ENCODE measurements at regions not wholly inside any gene's neighbourhood (a gene's known extent, or its start where the extent isn't known, plus 50 kb on each side); places are given as distances from the start of the nearest gene placed in this dataset.

DNA sequence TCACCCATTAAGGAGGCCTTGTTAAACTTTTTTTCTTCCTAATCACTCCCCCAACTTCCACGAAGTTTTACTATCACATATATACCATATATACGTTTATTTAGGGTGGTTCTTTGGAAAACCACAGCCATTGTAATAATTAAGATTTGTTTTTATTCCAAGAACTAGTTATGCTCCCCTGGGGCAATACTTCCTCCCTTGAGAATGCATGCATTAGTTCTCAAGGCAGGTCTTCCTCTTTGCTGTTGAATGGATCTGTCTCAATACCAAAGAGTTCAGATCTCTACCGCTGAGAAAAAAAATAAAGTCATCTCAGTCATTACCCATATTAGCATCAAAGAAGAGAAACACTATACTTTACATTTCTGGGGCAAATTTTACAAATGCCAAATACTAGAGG is 567.7 kb upstream of the RGS18 start:
- DNase-seq, result no peak

GRCh38 chr1:191592039-191592438 is 566.2 kb upstream of the RGS18 start:
- DNase-seq, result no peak

DNA sequence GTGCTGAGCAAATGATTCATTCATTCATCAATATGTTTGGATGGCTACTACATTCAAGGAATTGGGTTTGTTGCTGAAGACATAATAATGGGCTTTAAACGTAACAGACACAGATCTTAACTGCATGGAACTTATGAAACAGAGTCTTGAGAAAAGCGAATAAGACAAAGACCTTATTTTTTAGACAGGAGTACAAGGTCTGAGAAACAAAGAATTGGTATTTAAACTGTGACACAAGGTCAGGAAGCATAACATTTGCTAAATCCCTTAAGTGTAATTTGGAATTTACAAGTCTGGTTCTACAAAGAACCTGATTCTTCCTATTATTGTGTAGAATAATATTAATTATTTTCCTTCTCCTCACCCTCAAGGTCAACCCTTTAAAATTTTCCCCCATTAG is 565.4 kb upstream of the RGS18 start:
- no peak for DNase-seq

DNA sequence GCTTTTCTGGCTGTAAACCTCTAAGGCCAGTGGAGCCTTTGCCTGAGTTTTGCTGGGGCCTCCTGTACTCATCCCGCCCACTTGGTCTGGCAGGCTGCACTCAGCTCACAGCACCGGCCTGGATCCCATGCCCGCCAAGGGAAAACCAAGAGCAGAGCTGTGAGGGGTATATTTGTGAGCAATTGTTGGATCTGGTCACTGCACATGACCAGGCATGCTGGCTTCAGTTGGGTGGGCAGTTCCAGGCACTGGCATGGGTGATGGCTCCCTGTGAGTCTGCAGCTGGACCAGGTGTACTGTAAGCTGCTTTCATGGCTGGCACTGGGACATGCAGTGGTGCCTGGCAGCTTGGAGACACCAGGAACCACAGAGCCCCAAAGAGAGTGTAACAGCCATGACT is 563.1 kb upstream of the RGS18 start:
- DNase-seq, result no peak

DNA sequence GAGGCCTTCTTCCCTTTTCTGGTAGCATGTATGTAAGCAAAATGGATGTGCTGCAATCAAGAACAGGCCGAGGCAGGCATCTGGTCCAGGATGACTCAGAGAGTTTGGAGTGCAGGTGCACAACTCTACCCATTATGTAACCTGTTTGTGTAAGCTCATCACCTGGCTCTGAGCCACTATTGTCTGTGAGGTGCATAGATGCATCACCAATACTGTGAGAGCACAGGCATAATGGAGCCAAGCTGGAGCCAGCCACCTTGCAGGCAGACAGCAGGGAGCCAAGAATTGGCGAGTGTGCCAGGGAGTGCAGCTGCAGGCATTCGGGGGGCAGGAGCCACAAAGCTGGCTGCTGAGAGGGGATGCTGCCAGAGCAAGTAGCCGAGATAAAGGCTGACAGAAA is 549.9 kb upstream of the RGS18 start:
- DNase-seq, result peak; percentile 16

- DNase-seq, result no peak
Measured at GRCh38 chr1:191609305-191609704, 549.0 kb upstream of the RGS18 start.

GRCh38 chr1:191615101-191615821 is 543.0 kb upstream of the RGS18 start:
- no peak for DNase-seq

DNA sequence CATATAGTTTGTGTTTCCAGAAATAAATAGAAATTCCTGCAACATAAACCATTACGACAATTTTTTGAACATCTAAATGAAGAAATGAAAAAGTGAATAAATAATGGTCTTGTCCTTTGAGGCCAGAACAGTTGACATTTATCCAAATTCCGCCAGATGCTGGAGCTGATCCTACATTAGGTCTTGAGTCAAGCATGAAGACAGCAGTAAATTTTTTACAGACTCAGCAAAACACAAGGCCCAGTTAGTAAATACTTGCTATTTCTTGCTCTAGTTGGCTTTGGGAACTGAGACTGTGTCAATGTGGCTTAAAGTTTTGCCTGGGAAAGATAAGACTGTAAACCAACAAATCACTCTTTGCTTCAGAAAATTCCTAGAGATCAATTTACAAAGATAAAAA is 540.1 kb upstream of the RGS18 start:
- peak; percentile 15 for DNase-seq

DNA sequence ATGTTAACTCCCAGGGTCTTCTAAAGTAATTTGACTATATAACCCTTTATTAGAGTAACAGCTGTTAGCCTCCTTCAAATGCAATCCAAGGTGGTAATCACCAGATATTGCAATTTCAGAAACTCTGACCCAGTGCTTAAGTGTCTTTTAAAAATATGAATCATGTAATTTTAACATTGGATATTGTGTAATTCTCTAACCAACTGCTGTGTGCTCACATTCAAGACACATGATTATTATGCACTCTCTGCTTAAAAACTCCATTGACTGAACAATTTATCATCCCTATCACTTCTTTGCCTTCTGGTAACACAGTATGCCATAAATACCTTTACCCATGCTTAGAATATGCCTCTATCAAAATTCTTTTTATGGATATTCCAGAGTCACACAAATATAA is 537.4 kb upstream of the RGS18 start:
- DNase-seq, result no peak

DNA sequence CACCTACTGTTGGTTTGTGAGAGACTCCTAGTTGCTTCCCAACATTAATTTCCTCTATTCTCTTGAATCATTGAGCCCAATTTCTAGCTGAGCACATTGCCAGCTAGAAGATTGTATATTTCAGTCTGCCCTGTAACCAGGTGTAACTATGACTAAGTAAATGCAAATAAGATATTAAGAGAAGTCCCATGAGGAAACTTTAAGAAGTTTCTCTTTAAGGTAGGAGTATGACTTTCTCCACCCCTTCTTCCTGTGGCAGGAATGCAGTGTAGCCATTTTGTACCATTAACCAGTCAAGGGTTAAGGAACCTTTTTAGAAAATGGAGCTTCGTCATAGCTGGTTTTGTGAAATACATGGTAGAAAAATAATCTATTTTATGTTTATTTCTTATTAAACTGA is 534.2 kb upstream of the RGS18 start:
- DNase-seq, result no peak

DNA sequence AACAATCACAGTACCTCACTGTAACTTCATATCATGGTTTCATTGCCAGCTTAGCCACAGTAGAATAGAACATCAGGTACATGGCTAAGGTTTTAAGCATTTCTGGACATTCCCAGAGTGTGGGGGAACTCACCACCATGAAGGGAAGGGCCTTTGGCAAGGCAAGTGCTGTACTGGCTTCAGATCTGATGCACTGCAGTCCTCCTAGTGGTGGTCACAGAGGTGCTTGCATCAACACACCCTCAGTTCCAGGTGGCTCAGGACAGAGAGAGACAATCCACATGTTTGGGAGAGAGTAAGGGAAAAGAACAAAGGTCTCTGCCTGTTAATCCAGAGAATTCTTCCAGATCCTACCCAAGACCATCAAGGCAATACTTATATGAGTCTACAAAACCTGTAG is 528.4 kb upstream of the RGS18 start:
- no peak for DNase-seq

DNA sequence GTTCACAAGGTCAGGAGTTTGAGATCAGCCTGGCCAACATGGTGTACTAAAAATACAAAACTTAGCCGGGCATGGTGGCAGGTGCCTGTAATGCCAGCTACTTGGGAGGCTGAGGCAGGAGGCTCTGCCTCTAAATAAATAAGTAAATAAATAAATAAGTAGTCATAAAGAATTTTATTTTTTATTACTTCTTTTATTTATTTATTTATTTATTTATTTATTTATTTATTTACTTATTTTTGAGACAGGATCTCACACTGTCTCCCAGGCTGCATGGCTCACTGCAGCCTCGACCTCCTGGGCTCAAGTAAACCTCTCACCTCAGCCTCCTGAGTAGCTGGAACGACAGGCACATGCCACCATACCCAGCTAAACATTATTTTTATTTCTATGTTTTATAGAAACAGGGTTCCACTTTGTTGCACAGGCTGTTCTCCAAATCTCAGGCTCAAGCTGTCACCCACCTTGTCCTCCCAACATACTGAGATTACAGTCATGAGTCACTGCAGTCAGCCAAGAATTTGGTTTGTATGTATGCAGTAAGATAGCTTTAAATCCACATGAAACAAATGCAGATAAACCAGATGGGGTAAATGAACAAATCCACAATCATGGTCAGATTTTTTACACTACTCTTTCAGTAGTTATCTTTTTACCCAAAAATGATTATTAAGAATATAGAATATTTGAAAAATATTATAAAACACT is 523.3 kb upstream of the RGS18 start:
- DNase-seq, result no peak

GRCh38 chr1:191636345-191636744 is 521.9 kb upstream of the RGS18 start:
- DNase-seq, result no peak

DNA sequence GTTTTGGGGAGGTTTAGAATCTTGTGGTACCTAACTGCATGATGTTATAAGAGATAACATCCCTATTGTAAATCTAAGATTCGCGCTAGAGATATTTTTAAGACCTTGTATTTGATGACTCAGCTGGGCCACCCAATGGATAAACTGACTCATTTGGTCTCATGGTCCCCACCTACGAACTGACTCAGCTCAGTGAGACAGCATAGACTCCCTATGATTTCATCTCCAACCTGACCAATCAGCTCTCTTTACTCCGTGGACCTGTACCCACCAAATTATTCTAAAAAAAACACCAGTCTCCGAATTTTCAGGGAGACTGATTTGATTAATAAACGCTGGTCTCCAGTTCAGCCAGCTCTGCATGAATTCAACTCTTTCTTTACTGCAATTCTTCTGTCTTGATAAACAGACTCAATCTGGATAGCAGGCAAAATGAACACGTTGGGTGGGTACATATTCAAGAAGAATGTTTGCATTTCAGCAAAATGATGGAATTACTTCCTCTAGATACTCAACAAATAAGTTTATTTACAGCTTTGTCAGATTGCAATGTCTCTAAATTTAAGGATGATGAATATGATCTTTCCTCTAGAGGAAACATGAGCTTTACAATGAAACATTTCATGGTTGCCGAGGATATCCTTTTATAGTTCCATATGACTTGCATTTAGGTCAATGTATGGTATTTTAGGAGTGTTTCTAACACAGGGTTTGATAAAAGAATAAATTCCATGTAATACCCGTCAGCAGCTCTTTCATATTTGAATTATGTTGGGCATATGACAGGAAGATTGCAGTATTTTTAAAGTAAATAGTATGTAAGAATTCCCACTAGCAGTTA is 516.6 kb upstream of the RGS18 start:
- DNase-seq, result no peak

- DNase-seq, result no peak
Measured at GRCh38 chr1:191643060-191643459, 515.2 kb upstream of the RGS18 start.

DNA sequence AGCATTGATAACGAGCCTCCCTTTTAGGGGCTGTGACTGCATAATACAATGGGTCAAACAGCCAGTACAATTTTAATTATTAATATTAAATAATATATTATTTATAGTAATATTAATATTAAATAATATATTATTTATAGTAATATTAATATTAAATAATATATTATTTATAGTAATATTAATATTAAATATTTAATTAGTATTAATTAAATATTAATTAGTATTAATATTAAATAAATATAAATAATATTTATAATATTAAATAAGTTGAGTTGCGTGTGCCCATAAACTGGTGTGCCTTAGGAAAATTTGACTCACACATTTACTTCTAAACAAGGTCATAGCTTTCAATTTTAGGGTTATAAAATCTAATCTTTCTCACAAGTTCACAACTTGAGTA is 509.3 kb upstream of the RGS18 start:
- no peak for DNase-seq

DNA sequence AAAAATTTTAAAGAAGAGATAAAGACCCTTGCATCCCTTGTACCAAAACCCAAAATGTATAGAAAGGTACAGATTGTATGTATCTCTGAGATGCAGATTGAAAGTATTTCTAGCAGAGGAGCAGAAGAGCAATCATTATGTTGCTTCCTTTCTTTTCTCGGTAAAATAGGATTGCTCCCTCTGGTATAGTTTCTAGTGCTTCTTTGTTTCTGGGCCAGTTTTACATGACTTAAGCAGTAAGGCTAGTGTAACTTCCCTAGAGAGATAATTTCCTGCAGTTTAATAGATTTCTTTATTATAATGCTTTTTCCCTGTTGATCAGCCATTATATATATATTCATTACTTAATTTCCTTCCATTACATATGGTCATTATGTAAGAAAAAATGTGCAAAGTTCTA is 496.2 kb upstream of the RGS18 start:
- no peak for DNase-seq

- DNase-seq, result no peak
Measured at GRCh38 chr1:191662746-191663145, 495.5 kb upstream of the RGS18 start.

GRCh38 chr1:191668525-191668924 is 489.7 kb upstream of the RGS18 start:
- no peak for DNase-seq

GRCh38 chr1:191669629-191670028 is 488.6 kb upstream of the RGS18 start:
- no peak for DNase-seq

DNA sequence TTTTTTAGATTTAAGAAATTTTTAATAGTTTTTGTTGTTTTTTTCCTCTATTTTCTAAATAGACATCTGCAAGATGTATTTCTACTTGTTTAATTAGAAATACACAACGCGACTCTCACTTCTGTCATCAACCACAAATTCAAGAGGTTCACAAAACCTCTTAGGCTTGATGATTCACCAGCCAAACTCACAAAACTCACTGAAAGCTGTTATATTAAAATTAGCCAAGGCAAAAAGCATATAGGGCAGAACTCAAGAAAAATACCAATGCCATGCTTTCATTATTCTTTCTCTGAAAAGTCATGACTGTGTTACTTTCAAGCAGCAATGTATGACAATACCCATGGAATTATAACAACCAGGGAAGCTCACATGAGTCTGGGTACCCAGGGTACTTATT is 487.0 kb upstream of the RGS18 start:
- no peak for DNase-seq

DNA sequence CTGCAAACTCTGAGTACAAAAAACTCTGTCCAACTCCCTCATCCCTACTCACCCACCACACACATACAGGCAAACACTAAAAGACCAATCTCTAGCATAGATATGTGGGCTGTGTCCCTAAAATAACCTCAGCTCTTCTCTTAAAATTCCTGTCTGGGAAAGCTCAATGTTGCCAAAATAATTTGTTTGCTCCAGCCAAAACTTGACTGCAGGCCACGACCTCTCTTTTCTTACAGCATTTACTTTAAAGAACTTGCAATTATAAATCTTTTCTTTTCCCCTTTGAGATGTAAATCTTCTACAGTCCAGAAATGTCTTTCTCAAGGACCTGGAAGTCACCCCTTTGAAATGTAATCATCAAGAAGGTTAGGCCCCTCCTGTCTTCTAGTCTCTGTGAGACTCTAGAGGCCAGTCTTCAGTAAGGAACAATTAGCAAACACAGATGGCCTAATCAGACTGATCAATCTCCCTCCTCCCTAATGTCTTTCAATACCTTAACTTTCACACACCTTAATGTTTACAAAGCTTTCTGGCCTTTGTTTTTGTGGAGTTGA is 483.6 kb upstream of the RGS18 start:
- peak; percentile 53 for DNase-seq
